ENCODE measurements at regions not wholly inside any gene's neighbourhood (a gene's known extent, or its start where the extent isn't known, plus 50 kb on each side); places are given as distances from the start of the nearest gene placed in this dataset.

- DNase-seq (ENCODE audit: low spot score), result no peak
Observed at GRCh38 chr3:102748646-102749045, 313.8 kb downstream of the ZPLD1 start.

GRCh38 chr3:102750322-102750721 is 315.5 kb downstream of the ZPLD1 start:
- DNase-seq (ENCODE audit: low spot score), result no peak

- DNase-seq (ENCODE audit: low spot score), result no peak
Observed at GRCh38 chr3:102753901-102754300, 319.1 kb downstream of the ZPLD1 start.

- DNase-seq (ENCODE audit: low spot score), result no peak
Observed at GRCh38 chr3:102756706-102757105, 321.9 kb downstream of the ZPLD1 start.

GRCh38 chr3:102757950-102758349 is 323.1 kb downstream of the ZPLD1 start:
- no peak for DNase-seq (ENCODE audit: low spot score)

GRCh38 chr3:102761766-102762165 is 327.0 kb downstream of the ZPLD1 start:
- DNase-seq (ENCODE audit: low spot score), result no peak

- no peak for DNase-seq (ENCODE audit: low spot score)
Observed at GRCh38 chr3:102790747-102791325, 356.0 kb downstream of the ZPLD1 start.

- no peak for DNase-seq (ENCODE audit: low spot score)
Observed at GRCh38 chr3:102791641-102792589, 357.1 kb downstream of the ZPLD1 start.

GRCh38 chr3:102796804-102797203 is 362.0 kb downstream of the ZPLD1 start:
- no peak for DNase-seq (ENCODE audit: low spot score)

GRCh38 chr3:102802819-102803420 is 368.1 kb downstream of the ZPLD1 start:
- no peak for DNase-seq (ENCODE audit: low spot score)

- DNase-seq (ENCODE audit: low spot score), result no peak
Observed at GRCh38 chr3:102810937-102811336, 376.1 kb downstream of the ZPLD1 start.

GRCh38 chr3:102826636-102827035 is 391.8 kb downstream of the ZPLD1 start:
- DNase-seq (ENCODE audit: low spot score), result no peak

- DNase-seq (ENCODE audit: low spot score), result no peak
Observed at GRCh38 chr3:102827386-102827785, 392.6 kb downstream of the ZPLD1 start.

GRCh38 chr3:102830415-102830814 is 395.6 kb downstream of the ZPLD1 start:
- no peak for DNase-seq (ENCODE audit: low spot score)

GRCh38 chr3:102841866-102842265 is 407.1 kb downstream of the ZPLD1 start:
- DNase-seq (ENCODE audit: low spot score), result no peak

GRCh38 chr3:102866845-102867244 is 432.0 kb downstream of the ZPLD1 start:
- DNase-seq (ENCODE audit: low spot score), result no peak

GRCh38 chr3:102883515-102883914 is 448.7 kb downstream of the ZPLD1 start:
- no peak for DNase-seq (ENCODE audit: low spot score)

- DNase-seq (ENCODE audit: low spot score), result no peak
Observed at GRCh38 chr3:102885289-102885688, 450.5 kb downstream of the ZPLD1 start.

GRCh38 chr3:102887431-102887830 is 452.6 kb downstream of the ZPLD1 start:
- no peak for DNase-seq (ENCODE audit: low spot score)

- DNase-seq (ENCODE audit: low spot score), result no peak
Observed at GRCh38 chr3:102896851-102897621, 462.2 kb downstream of the ZPLD1 start.

- no peak for DNase-seq (ENCODE audit: low spot score)
Observed at GRCh38 chr3:102904629-102905028, 469.8 kb downstream of the ZPLD1 start.

- DNase-seq (ENCODE audit: low spot score), result no peak
Observed at GRCh38 chr3:102905811-102906210, 471.0 kb downstream of the ZPLD1 start.

Data from LoVo (cell line).